ENCODE measurements at regions not wholly inside any gene's neighbourhood (a gene's known extent, or its start where the extent isn't known, plus 50 kb on each side); places are given as distances from the start of the nearest gene placed in this dataset.

GRCh38 chrX:124679199-124679598, 332.8 kb downstream of the SH2D1A start:
- no peak for TF ChIP-seq CTCF (IDR thresholded peaks at IDR 0.05)
- no peak for TF ChIP-seq POLR2A (IDR thresholded peaks at IDR 0.05)

All from heart left ventricle (tissue), 13 donors.